ENCODE measurements at regions not wholly inside any gene's neighbourhood (a gene's known extent, or its start where the extent isn't known, plus 50 kb on each side); places are given as distances from the start of the nearest gene placed in this dataset.

DNA sequence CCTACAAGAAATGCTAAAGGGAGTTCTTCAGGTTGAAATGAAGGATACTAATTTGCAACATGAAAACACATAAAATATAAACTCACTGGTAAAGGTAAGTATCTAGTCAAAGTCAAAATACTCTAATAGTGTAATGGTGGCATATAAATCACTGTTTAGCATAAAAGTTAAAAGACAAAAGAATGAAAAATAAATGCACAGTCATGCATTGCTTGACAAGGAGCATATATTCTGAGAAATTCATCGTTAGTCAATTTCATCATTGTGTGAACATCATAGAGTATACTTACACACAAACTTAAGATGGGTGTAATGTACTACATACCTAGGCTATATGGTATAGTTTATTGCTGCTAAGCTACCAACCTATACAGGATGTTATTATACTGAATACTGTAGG lies 194.4 kb upstream of the PDE5A start:
- Histone ChIP-seq H4K8ac (ENCODE audit: low read depth, low read length) (no peak overlapping the region), H2BK120ac (ENCODE audit: low read depth, low read length) (no peak overlapping the region), H2AK5ac (ENCODE audit: low read length) (no peak overlapping the region), H3K56ac (ENCODE audit: low read length) (no peak overlapping the region), H3K4ac (ENCODE audit: low read depth, low read length) (no peak overlapping the region), H3K27ac (ENCODE audit: low read depth, low read length) (no peak overlapping the region), H2BK5ac (ENCODE audit: low read length) (no peak overlapping the region), H3K27me3 (ENCODE audit: insufficient read depth, low read length, poor library complexity) (no peaks in the 10 kb centered on the region), H3K4me3 (ENCODE audit: low read length) (no peak overlapping the region), H3K79me1 (ENCODE audit: low read length) (no peaks in the 10 kb centered on the region), H4K5ac (ENCODE audit: low read length) (no peak overlapping the region), H3K4me1 (ENCODE audit: control insufficient read depth, low read depth, low read length) (no peaks in the 10 kb centered on the region), H3K36me3 (ENCODE audit: control insufficient read depth, insufficient read depth, low read length) (no peaks in the 10 kb centered on the region), H3K18ac (ENCODE audit: low read length) (no peak overlapping the region), H2BK15ac (replicated peaks; ENCODE audit: low read depth) (no peak overlapping the region), H3K79me2 (ENCODE audit: control insufficient read depth, insufficient read depth, low read length) (no peaks in the 10 kb centered on the region), H3K4me2 (ENCODE audit: low read length) (no peak overlapping the region), H3K9ac (ENCODE audit: low read length) (no peak overlapping the region), H3K23ac (ENCODE audit: low read length) (no peak overlapping the region)
- no CpG with 5 or more reads among the region's 1 CpG for WGBS (ENCODE audit: extremely low coverage, insufficient coverage, low lambda C conversion rate)
- DNase-seq = no peak

DNA sequence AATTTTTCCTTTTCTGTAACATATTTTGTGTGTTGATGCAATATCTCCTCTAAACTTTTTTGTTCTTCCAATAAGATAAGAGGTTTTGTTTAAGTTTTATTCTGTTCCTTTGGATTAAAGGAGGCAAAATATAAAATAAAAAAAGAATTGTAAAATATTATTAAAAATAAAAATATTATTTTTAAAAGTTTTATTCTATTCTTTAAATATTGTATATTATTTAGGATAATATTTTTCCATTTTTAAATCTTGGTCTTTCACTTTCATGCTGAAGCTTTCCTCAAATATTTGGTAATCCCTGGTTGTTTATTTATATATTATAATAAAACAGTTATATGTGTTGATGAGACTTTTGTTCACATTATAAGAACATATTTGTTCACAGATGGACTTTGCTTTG lies 187.9 kb upstream of the PDE5A start:
- Histone ChIP-seq H2BK5ac (ENCODE audit: low read length) (no peak overlapping the region), H3K23ac (ENCODE audit: low read length) (no peak overlapping the region), H2AK5ac (ENCODE audit: low read length) (no peak overlapping the region), H3K79me2 (ENCODE audit: control insufficient read depth, insufficient read depth, low read length) (no peaks in the 10 kb centered on the region), H3K56ac (ENCODE audit: low read length) (no peak overlapping the region), H3K4me3 (ENCODE audit: low read length) (no peak overlapping the region), H3K36me3 (ENCODE audit: control insufficient read depth, insufficient read depth, low read length) (no peaks in the 10 kb centered on the region), H3K9ac (ENCODE audit: low read length) (no peak overlapping the region), H4K8ac (ENCODE audit: low read depth, low read length) (no peak overlapping the region), H3K18ac (ENCODE audit: low read length) (no peak overlapping the region), H2BK15ac (replicated peaks; ENCODE audit: low read depth) (no peak overlapping the region), H3K4me1 (ENCODE audit: control insufficient read depth, low read depth, low read length) (peaks cover 2% of the 10 kb centered on the region), H3K27ac (ENCODE audit: low read depth, low read length) (no peak overlapping the region), H3K4me2 (ENCODE audit: low read length) (no peak overlapping the region), H3K4ac (ENCODE audit: low read depth, low read length) (no peak overlapping the region), H4K5ac (ENCODE audit: low read length) (no peak overlapping the region), H3K27me3 (ENCODE audit: insufficient read depth, low read length, poor library complexity) (no peaks in the 10 kb centered on the region), H3K79me1 (ENCODE audit: low read length) (no peaks in the 10 kb centered on the region), H2BK120ac (ENCODE audit: low read depth, low read length) (no peak overlapping the region)
- no peak for DNase-seq

- Histone ChIP-seq H2BK120ac (ENCODE audit: low read depth, low read length) (no peak overlapping the region), H3K4ac (ENCODE audit: low read depth, low read length) (no peak overlapping the region), H3K56ac (ENCODE audit: low read length) (no peak overlapping the region), H3K4me1 (ENCODE audit: control insufficient read depth, low read depth, low read length) (peaks cover 2% of the 10 kb centered on the region), H3K36me3 (ENCODE audit: control insufficient read depth, insufficient read depth, low read length) (no peaks in the 10 kb centered on the region), H3K27me3 (ENCODE audit: insufficient read depth, low read length, poor library complexity) (no peaks in the 10 kb centered on the region), H2BK15ac (replicated peaks; ENCODE audit: low read depth) (no peak overlapping the region), H3K23ac (ENCODE audit: low read length) (no peak overlapping the region), H4K5ac (ENCODE audit: low read length) (no peak overlapping the region), H3K79me1 (ENCODE audit: low read length) (no peaks in the 10 kb centered on the region), H4K8ac (ENCODE audit: low read depth, low read length) (no peak overlapping the region), H3K4me2 (ENCODE audit: low read length) (no peak overlapping the region), H3K27ac (ENCODE audit: low read depth, low read length) (no peak overlapping the region), H3K4me3 (ENCODE audit: low read length) (no peak overlapping the region), H2BK5ac (ENCODE audit: low read length) (no peak overlapping the region), H2AK5ac (ENCODE audit: low read length) (no peak overlapping the region), H3K79me2 (ENCODE audit: control insufficient read depth, insufficient read depth, low read length) (no peaks in the 10 kb centered on the region), H3K9ac (ENCODE audit: low read length) (no peak overlapping the region), H3K18ac (ENCODE audit: low read length) (no peak overlapping the region)
- DNase-seq = no peak
- no CpG with 5 or more reads among the region's 1 CpG for WGBS (ENCODE audit: extremely low coverage, insufficient coverage, low lambda C conversion rate)
Measured at GRCh38 chr4:119810001-119810400, 181.4 kb upstream of the PDE5A start.

GRCh38 chr4:119804404-119804803 lies 175.8 kb upstream of the PDE5A start:
- Histone ChIP-seq H3K4me2 (ENCODE audit: low read length) (no peak overlapping the region), H3K4ac (ENCODE audit: low read depth, low read length) (no peak overlapping the region), H3K56ac (ENCODE audit: low read length) (no peak overlapping the region), H3K36me3 (ENCODE audit: control insufficient read depth, insufficient read depth, low read length) (no peaks in the 10 kb centered on the region), H2BK5ac (ENCODE audit: low read length) (no peak overlapping the region), H2BK120ac (ENCODE audit: low read depth, low read length) (no peak overlapping the region), H3K18ac (ENCODE audit: low read length) (no peak overlapping the region), H2AK5ac (ENCODE audit: low read length) (no peak overlapping the region), H4K5ac (ENCODE audit: low read length) (no peak overlapping the region), H3K4me3 (ENCODE audit: low read length) (no peak overlapping the region), H3K4me1 (ENCODE audit: control insufficient read depth, low read depth, low read length) (no peaks in the 10 kb centered on the region), H2BK15ac (replicated peaks; ENCODE audit: low read depth) (no peak overlapping the region), H4K8ac (ENCODE audit: low read depth, low read length) (no peak overlapping the region), H3K23ac (ENCODE audit: low read length) (no peak overlapping the region), H3K27me3 (ENCODE audit: insufficient read depth, low read length, poor library complexity) (no peaks in the 10 kb centered on the region), H3K9ac (ENCODE audit: low read length) (no peak overlapping the region), H3K79me1 (ENCODE audit: low read length) (no peaks in the 10 kb centered on the region), H3K79me2 (ENCODE audit: control insufficient read depth, insufficient read depth, low read length) (no peaks in the 10 kb centered on the region), H3K27ac (ENCODE audit: low read depth, low read length) (no peak overlapping the region)
- DNase-seq = no peak
- no CpG with 5 or more reads among the region's 1 CpG for WGBS (ENCODE audit: extremely low coverage, insufficient coverage, low lambda C conversion rate)

DNA sequence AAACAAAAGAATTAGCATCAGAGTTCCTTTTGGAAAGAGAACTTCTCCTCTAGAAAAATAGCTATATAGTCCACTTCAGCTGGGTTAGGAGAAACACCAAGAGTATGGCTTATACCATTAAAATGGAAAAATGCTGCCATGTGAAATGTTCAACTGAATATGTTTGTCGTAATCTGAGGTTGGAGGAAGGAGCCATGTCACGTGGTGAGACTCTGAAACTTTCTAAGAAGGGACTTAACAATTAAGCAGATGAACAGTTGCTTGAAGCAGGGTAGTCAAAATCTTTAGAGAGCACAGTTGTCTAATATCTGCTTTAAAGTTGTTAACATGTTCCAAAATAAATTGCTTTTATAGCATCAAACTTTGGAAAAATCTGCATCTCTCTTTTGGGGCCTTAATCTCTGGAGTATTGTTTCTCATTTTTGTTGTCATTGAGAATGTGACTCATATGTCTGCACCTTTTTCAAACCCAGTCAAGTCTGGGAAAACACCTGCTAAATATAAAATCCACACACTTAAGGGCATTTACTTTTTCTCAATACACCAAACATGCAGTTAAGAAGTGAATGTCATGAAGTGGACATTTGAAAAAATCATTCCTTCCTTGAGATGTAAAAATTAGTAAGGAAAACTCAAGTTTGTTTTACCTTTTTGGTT lies 168.8 kb upstream of the PDE5A start:
- Histone ChIP-seq H3K4me1 (ENCODE audit: control insufficient read depth, low read depth, low read length) (no peaks in the 10 kb centered on the region), H2BK15ac (replicated peaks; ENCODE audit: low read depth) (no peak overlapping the region), H3K27ac (ENCODE audit: low read depth, low read length) (no peak overlapping the region), H3K4ac (ENCODE audit: low read depth, low read length) (no peak overlapping the region), H4K8ac (ENCODE audit: low read depth, low read length) (no peak overlapping the region), H3K23ac (ENCODE audit: low read length) (no peak overlapping the region), H2AK5ac (ENCODE audit: low read length) (no peak overlapping the region), H3K4me3 (ENCODE audit: low read length) (no peak overlapping the region), H2BK120ac (ENCODE audit: low read depth, low read length) (no peak overlapping the region), H3K9ac (ENCODE audit: low read length) (no peak overlapping the region), H3K36me3 (ENCODE audit: control insufficient read depth, insufficient read depth, low read length) (no peaks in the 10 kb centered on the region), H3K79me2 (ENCODE audit: control insufficient read depth, insufficient read depth, low read length) (no peaks in the 10 kb centered on the region), H3K79me1 (ENCODE audit: low read length) (no peaks in the 10 kb centered on the region), H3K27me3 (ENCODE audit: insufficient read depth, low read length, poor library complexity) (no peaks in the 10 kb centered on the region), H3K56ac (ENCODE audit: low read length) (no peak overlapping the region), H3K4me2 (ENCODE audit: low read length) (no peak overlapping the region), H4K5ac (ENCODE audit: low read length) (no peak overlapping the region), H2BK5ac (ENCODE audit: low read length) (no peak overlapping the region), H3K18ac (ENCODE audit: low read length) (no peak overlapping the region)
- no peak for DNase-seq
- no CpG with 5 or more reads among the region's 2 CpGs for WGBS (ENCODE audit: extremely low coverage, insufficient coverage, low lambda C conversion rate)

- Histone ChIP-seq H3K27ac (ENCODE audit: low read depth, low read length) (no peak overlapping the region), H3K4me2 (ENCODE audit: low read length) (no peak overlapping the region), H3K36me3 (ENCODE audit: control insufficient read depth, insufficient read depth, low read length) (no peaks in the 10 kb centered on the region), H3K4me1 (ENCODE audit: control insufficient read depth, low read depth, low read length) (no peaks in the 10 kb centered on the region), H3K18ac (ENCODE audit: low read length) (no peak overlapping the region), H3K79me2 (ENCODE audit: control insufficient read depth, insufficient read depth, low read length) (no peaks in the 10 kb centered on the region), H3K79me1 (ENCODE audit: low read length) (no peaks in the 10 kb centered on the region), H3K56ac (ENCODE audit: low read length) (no peak overlapping the region), H2BK5ac (ENCODE audit: low read length) (no peak overlapping the region), H2BK15ac (replicated peaks; ENCODE audit: low read depth) (no peak overlapping the region), H4K5ac (ENCODE audit: low read length) (no peak overlapping the region), H4K8ac (ENCODE audit: low read depth, low read length) (no peak overlapping the region), H2AK5ac (ENCODE audit: low read length) (no peak overlapping the region), H2BK120ac (ENCODE audit: low read depth, low read length) (no peak overlapping the region), H3K4ac (ENCODE audit: low read depth, low read length) (peak overlapping the region; percentile 6), H3K4me3 (ENCODE audit: low read length) (no peak overlapping the region), H3K9ac (ENCODE audit: low read length) (no peak overlapping the region), H3K23ac (ENCODE audit: low read length) (no peak overlapping the region), H3K27me3 (ENCODE audit: insufficient read depth, low read length, poor library complexity) (no peaks in the 10 kb centered on the region)
- no CpG with 5 or more reads among the region's 3 CpGs for WGBS (ENCODE audit: extremely low coverage, insufficient coverage, low lambda C conversion rate)
- DNase-seq = peak; percentile 24
Measured at GRCh38 chr4:119795986-119796578, 167.5 kb upstream of the PDE5A start.
